HG03565 (cell line): ENCODE measurements at regions not wholly inside any gene's neighbourhood (a gene's known extent, or its start where the extent isn't known, plus 50 kb on each side); places are given as distances from the start of the nearest gene placed in this dataset.

Experiments
- ATAC-seq: cut with Tn5 transposase; IDR thresholded peaks from one replicate; pipeline ENCODE4 v1.9.1; 2021; ENCODE audit warnings: mild to moderate bottlenecking, moderate library complexity; ENCODE audit not compliant: unreplicated experiment

DNA sequence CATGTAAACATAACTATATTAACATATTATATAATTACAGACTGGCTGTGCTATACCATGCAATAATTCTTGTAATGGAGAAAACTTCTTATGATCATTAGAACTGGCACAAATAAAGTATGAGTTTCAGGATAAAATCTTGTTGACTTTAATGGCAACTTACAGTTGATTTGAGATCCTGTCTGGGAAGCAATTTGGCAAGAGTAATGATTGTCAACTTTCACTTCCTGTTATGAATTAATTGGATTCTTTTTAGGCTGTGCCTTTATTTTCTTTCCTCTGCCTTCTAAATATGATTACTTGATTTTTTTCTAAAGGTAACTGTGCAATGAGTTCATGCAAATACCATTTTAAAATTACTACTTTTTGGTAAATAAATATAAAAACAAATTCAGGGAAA lies 158.1 kb upstream of the B3GAT2 start:
- no peak for ATAC-seq

DNA sequence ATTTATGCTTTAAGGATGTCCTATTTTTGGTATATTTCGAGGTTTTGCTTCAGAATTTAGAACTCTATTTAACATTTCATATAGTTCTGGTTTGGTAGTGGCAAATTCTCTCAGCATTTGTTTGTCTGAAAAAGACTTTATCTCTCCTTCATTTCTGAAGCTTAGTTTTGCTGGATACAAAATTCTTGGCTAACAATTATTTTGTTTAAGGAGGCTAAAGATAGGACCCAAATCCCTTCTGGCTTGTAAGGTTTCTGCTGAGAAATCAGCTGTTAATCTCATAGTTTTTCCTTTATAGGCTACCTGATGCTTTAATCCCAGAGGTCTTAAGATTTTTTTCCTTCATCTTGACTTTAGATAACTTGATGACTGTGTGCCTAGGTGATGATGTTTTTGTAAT lies 162.7 kb upstream of the B3GAT2 start:
- ATAC-seq, result no peak

DNA sequence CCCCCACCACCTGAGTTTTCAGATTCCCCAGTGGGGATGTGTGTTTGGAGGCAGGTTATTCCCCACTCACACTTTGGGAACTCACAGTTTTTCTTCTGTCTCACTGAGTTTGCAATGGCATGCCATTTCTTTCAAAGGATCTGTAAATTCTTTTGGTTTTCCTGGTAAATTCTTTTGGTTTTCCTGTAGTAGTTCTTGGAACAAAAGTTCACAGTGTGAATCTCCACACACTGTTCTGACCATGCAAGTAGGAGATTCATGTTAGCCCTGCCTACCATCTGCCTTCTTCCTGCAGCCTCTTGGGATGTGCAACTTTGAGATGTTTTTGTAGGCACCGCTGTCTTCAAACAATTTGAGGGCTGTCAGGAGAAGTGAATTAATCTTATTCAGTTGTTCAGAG lies 165.6 kb upstream of the OGFRL1 start:
- no peak for ATAC-seq

DNA sequence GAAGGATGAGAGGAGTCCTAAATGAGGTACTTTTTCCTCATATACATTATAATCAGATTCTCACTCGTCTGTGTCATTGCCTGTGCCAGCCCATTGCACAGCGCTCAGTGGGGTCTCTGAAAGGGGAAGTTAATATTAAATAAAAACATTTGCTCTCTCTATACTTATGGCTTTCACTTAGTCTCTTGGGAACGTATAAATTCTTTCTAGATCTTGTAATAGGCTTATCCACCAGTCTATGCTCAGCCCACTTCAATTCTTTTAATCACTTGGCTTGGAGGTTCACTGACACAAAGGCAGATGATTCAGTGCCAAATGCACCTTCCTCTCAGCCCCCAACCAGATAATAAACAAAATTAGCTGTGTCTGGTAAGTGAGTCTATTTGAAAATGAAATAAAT lies 164.3 kb upstream of the OGFRL1 start:
- ATAC-seq, result no peak

DNA sequence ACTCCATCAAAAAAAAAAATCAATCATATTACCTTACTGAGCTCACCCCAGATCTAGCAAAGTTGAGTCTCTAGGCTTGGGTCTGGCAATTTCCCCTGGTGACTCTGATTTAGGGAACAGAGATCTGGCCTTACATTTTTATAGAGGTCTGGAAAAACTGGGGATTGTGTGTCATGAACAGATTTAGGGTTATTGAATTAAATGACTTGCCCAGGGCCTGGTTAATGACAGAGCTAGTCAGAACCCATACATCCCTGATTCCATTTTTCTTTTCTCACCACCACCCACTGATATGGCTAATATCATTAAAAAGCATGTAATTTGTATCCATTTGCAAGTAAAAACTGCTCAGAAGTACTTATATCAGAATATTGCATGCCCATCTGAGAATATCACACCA lies 163.4 kb upstream of the OGFRL1 start:
- no peak for ATAC-seq

DNA sequence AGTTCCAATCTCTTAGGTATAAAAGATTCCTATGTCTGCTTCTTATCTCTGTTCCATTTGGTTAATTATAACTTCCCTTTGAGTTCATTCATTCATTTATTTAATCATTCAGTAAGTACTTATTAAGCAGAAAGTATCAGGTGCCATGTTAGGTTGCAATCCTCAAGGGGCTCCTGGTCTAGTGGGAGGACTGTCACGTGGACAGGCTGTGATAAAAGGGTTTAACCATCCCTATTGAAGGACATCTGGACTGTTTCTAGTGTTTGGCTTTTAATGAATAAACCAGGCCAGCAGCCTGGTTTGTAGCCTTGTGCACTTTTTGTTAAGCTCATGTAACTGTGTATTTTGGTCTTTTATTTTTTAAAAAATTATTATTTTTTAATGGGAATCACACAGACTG lies 162.1 kb upstream of the OGFRL1 start:
- ATAC-seq, result no peak

DNA sequence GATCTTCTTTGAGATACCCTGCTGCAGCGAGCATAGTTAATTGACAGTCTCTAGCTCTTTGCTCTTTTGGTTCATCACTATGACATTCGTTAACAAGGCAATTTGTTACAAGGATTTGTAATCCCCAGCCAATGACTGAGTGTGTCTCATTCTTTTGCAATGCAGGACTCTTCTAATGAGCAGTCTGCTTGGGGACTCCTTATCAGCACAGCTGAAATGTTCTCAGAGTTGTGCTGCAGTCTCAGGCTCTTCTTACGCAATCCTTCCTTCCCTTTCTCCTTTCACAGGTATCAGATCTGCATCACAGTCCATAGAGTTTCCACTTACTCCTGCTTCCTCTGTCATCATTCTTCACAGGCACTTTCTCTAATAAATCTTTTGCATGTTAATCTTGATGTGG lies 161.2 kb upstream of the OGFRL1 start:
- ATAC-seq, result no peak

DNA sequence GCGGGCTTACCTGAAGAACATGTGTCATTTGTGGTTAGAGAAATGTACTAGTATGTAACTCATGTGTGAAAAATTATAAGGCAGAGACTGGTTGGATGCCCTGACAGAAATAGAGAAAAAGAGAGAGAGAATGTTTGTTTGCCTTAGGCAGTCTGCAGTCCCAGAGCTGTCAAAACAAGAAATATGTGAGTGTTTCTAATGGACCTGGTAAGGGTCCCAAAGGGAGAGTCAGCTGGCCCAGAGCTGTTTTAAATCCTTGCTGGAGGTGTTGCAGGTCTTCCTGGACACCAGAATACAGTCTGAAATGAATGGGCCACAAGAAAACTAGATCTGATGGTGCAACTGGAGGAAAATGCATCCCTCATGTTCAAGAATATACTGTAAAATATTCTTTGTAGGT lies 158.3 kb upstream of the OGFRL1 start:
- ATAC-seq, result no peak

DNA sequence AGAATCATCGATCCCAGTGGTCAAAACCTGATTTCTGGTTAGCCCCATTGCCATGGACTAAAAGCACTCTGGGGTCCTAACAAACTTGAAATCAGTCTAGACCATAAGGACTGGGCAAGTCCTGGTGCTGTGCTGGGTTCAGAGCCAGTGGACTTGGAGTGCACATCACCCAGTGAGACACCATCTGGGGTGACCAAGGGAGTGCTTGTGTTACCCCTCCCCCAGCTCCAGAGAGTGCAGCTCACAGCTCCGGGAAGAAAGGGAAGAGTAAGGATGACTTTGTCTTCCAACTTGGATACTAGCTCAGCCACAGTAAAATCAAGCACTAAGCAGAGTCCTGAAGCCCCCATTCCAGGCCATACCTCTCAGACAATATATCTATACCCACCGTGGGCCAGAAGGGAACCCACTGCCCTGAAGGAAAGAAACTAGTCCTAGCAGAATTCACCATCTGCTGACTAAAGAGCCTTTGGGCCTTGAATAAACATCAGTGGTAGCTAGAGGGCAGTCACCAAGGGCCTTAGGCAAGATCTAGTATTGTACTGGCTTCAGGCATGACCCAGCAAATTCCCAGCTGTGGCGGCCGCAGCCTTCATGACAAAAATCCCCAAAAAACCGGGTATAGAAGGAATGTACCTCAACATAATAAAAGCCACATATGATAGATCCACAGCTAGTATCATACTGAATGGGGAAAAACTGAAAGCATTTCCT lies 153.5 kb upstream of the OGFRL1 start:
- ATAC-seq, result no peak

DNA sequence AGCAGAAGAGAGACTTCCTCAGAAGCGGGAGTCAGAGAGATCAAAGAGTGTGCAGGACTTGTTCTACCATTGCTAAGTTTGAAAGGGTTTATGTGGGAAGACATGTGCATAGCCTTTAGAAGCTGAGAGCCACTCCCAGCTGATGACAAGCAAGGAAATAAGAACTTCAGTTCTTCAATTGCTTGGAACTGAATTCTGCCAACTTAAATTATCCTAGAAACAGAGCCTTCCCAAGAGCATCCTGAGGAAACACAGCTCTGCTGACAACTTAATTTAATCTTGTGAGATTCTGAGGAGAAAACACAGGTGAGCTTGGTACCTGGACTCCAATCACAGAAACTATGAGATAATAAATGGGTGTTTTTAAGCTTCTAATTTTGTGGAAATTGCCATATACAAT lies 150.6 kb upstream of the OGFRL1 start:
- ATAC-seq, result no peak

DNA sequence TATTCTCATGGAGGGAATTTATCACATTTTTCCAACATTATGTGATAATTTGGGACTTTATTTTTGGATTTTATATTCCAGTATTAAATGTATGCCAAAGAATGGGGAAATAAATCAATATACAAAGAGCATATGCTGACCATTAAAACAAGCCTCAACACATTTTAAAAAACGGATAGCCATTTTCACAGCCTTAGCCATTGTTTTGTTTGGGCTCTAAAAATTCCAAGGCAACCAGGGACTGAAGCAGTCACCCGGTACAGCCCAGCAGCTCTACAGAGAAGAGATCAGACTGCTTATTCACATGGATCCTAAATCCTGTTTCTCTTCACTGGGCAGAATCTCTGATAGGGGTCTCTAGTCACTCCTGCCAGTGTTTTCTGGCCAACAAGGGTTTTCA lies 150.2 kb upstream of the OGFRL1 start:
- ATAC-seq, result no peak

DNA sequence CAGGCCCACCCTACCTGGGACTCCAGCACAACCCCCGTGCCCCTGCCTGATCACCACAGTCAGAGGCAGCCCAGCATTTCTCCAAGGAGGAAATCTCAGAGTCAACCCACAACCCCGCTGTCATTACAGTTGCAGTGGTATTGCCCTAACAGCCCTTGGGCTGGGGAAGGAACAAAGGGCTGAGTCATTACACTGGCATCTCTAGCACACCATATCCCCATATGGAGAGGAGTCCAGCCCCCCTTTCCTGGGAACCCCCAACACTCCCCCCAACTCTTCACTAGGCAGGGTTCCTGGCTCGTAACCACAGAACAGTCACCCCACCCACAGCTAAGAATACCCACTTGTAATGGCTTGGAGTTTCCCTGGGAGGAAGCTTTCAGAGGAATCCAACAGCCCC lies 149.4 kb upstream of the OGFRL1 start:
- no peak for ATAC-seq

DNA sequence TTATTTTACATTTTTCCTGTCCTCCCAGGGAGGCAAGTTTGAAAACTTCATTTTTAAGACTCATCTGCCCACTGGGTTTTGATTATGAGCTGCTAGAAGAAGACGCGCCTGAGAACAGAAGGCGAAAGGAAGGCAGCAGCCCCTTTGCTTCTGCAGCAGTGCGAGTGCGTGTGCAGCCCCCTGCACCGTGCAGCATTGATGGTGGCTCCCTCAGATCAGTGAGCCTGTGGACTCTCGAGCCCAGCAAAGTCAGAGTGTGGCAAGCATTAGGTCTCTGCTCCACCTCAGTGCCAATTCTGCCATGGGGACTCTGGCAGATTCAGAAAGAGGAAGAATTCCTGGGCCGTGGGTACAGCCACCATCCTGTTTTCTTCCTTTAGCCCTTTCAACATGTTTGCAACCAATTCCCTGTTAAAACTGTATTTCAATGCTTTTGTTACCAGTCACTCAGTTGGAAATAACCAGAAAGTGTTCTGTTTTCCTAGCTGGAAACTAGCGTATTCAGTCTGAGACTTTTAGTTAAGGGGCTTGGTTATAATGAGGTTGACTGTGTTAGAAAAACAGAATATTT lies 134.8 kb upstream of the OGFRL1 start:
- ATAC-seq, result no peak

DNA sequence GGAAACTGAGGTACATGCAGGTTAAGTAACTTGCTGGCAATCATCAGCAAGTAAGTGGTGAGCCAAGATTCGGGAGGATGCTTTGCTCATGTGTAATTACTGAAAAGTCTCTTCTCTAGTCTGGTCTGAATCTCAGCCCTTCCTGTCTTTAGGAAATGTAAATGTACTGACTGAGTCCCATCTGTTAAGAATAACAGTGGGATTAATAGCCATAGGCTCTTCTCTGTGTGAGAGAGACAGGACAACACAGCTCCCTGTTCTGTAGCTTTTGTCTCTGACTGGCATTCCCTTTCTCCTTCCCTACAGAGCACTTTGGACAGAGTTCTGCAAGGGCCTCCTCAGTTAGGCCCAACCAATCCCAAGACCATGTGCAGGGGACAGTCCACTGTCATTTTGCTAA lies 131.3 kb upstream of the OGFRL1 start:
- no peak for ATAC-seq

DNA sequence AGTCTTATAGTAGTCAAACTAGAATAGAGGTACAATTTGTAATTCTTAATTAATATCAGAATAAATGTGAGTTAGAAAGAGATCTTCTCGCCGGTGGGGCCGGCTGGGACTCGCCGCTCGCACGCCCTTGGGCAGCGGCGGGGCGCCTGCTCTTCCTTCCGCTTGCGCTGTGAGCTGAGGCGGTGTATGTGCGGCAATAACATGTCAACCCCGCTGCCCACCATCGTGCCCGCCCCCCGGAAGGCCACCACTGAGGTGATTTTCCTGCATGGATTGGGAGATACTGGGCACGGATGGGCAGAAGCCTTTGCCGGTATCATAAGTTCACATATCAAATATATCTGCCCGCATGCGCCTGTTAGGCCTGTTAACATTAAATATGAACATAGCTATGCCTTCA lies 123.7 kb upstream of the OGFRL1 start:
- no peak for ATAC-seq

DNA sequence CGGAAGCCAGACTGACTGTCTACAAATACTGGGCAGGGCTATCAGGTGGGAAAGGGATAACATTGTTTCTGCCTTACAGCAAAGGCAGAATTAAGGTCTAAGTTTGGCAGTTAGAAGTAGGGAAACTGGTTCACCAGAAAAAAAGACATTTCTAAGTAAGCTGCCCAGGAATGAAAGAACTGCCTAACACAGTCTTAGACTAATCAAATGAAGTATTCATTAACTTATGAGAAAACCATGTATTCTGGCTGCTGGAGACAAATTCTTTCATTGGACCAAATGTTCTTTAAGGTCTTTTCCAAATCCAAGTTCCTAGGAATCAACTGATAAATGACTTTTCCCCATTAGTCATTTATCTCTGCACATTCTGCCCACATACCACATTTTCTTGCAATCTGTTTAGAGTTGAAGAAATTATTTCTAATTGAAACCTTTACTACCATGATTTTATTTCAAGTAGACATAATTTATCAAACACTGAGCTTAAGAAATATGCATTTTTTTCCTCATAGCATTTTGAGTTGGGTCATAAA lies 120.3 kb upstream of the OGFRL1 start:
- no peak for ATAC-seq

DNA sequence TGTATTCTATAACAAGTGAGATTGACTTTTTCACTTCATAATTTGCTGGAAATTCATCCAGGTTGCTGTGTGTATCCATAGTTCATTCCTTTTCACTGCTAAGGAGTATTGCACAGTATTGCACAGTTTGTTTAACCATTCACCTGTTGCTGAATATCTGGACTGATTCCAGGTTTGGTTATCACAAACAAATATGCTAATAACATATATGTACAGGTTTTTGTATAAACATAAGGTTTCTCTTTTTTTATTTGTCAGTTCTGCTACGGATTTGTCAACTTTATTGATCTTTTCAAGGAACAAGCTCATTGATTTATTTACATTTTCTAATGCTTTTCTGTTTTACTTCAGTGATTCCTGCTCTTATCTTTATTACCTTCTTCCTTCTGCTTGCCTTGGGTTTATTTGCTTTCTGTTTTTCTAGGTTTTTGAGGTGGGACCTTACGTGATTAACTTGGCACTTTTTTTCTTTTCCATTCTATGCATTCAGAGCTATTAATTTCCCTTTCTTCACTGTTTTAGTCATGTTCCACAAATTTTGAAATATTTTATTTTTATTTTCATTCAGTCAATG lies 117.0 kb upstream of the OGFRL1 start:
- ATAC-seq, result no peak

DNA sequence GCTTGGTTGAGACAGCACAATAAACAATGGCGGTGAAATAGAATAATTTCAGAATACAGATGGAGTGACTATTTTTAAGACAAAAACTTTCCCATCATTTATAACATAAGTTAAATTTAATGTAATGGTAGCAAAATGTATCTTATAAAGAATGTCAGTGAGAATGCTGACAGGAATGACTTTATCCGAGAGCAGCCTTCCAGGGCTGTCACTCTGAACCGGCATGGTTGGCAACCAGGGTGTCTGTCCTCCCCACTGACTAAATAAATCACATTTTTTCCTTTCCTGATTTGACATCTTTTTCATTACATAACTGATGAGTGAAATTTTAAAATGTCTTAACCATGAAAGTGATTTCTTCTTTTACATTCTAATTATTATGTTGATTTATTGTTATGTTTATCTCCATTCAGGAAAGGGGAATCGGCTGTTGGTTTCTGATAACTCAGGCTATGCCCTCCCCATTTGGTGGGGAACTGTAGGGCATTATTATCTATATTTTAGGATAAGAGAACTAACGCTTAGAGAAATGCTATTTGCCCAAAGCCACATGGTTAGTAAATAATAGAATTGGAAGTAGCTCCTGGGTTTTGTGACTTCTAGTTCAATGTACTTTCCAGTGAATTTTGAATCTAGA lies 109.2 kb upstream of the OGFRL1 start:
- ATAC-seq, result no peak

DNA sequence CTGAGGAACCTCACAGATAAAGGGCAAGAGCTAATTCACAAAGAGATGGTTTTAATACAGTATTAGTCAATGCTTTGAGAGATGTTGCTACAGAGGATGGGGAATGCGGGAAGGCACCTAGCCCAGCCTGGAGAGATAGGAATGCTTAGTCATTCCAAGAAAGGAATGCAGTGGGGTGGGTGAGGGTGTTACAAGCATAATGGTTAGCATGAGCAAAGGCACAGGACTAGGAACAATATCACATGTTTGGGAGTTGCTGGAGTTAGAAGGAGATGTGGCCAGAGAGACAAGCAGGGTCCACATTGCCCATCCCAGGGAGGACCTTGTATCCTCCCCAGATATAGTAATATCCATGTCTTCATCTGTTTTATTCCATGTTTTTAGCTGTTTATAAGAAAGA lies 107.0 kb upstream of the OGFRL1 start:
- no peak for ATAC-seq

DNA sequence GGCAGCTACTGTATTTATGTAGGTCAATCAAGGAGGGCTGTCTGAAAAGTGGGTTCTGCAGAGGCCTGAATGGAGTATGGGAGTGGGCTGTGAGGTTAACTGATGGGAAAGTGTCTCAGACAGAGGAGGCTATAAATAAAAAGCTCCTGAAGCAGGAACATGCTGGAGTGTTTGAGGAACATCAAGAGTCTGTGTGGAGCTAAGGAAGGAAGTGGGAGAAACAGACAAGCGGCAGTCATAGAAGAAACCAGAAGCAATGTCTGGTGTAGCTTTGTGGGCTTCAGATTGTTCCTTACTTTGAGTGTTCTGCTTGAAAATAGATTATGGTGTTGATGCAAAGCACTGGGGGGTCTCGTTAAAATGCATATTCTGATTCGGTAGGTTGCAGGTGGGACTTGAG lies 101.5 kb upstream of the OGFRL1 start:
- no peak for ATAC-seq

DNA sequence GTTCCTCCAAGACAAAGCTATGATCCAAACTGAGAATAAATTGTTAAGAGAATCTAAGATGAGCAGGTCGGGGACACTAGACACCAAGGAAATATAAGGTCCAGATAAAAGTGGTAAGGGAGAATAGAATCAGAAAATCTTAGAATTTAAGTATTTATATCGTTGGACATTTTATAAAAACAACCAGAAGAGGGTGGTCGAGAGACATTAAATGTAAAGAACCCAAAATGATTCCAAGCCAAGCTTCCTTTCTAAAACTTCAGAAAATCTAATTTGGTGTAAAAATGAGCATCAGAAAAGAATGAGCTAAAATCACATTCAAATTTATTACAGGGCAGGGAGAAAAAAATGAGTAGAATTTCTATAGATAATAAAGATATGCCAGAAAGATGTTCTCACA lies 97.8 kb upstream of the OGFRL1 start:
- no peak for ATAC-seq

DNA sequence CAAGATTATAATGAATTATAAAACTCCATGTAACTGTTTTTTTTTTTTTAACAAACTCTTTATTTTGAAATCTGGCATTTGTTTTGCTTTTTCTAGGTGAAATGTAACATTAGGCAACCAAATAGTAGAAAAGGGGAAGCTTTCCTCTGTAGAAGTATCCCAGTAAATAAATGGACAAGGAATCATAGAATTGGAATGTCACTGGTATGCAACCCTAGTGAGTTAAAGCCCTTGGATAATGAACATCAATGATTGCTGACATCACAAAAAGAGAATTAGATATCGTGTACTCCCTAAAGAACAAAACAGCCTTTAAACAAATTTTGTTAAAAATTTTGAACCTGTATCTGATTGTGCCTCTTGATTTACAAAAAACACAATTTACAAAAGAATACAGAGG lies 93.9 kb upstream of the OGFRL1 start:
- ATAC-seq, result no peak
